Endothelial cell of umbilical vein (primary cell): ENCODE measurements at regions not wholly inside any gene's neighbourhood (a gene's known extent, or its start where the extent isn't known, plus 50 kb on each side); places are given as distances from the start of the nearest gene placed in this dataset.

Experiments
- BruUV-seq: library from RNA; stranded (reverse); fragments of 400-500 nt; replicated peaks from 2 replicates; lab custom pipeline; 2021; lab: Mats Ljungman, UMichigan
- CTCF ChIA-PET: fragments of 300-600, 350-600 bp; sonication (Branson Sonifier 250); formaldehyde crosslinking; loops from one replicate; lab custom pipeline; 2021; ENCODE audit warnings: antibody characterized with exemption, inconsistent platforms; lab: Charles Lee
- POLR2A ChIA-PET: fragments of 300-600, 350-600 bp; sonication (Branson Sonifier 250); formaldehyde crosslinking; loops from one replicate; lab custom pipeline; 2021; ENCODE audit warnings: antibody characterized with exemption, inconsistent platforms; lab: Charles Lee
- DNase-seq: peaks from one replicate; pipeline ENCODE4 v3.0.0-alpha.2; 2011; ENCODE audit warnings: low read depth, low spot score
- FAIRE-seq: peaks from 2 replicates; lab custom pipeline; 2011; peaks lifted over from hg19 to GRCh38; lab: Jason Lieb, UNC
- H2AFZ ChIP-seq: 2 replicates; pipeline ENCODE4 v1.6.0; 2012; ENCODE audit warnings: low read depth, low read length, control low read depth, inconsistent platforms
- H3K27ac ChIP-seq: 2 replicates; pipeline ENCODE4 v1.5.1; 2011; ENCODE audit warnings: low read depth, mild to moderate bottlenecking, control low read depth, low read length, moderate library complexity; ENCODE audit not compliant: insufficient read depth
- H3K27me3 ChIP-seq, 2 experiments: 2 replicates each; pipeline versions ENCODE4 v1.6.0 to v1.6.1; 2011; ENCODE audit warnings: low read length in 2 of 2, mixed read lengths in 1 of 2; ENCODE audit not compliant: control insufficient read depth in 2 of 2, insufficient read depth in 2 of 2
- H3K36me3 ChIP-seq, 2 experiments: 2 replicates in 1 of 2; 3 replicates in 1 of 2; pipeline ENCODE4 v1.5.1; 2011; ENCODE audit warnings: low read length in 2 of 2, mild to moderate bottlenecking in 1 of 2, moderate library complexity in 1 of 2; ENCODE audit not compliant: control insufficient read depth in 2 of 2, insufficient read depth in 2 of 2; ENCODE audit errors: extremely low read depth in 1 of 2
- H3K4me1 ChIP-seq: 3 replicates; pipeline ENCODE4 v1.5.1; 2011; ENCODE audit warnings: mild to moderate bottlenecking, low read length; ENCODE audit not compliant: control insufficient read depth, insufficient read depth; ENCODE audit errors: extremely low read depth
- H3K4me2 ChIP-seq: 2 replicates; pipeline ENCODE4 v1.6.1; 2011; ENCODE audit warnings: low read length, control low read depth, mixed read lengths; ENCODE audit not compliant: insufficient read depth
- H3K4me3 ChIP-seq, 3 experiments: fragments of 200-600 bp in 1 of 3; sonication (generic), shearing (Covaris generic) in 1 of 3; replicated peaks in 1 of 3; 2 replicates each; pipeline ENCODE4 v1.5.1; 2011 to 2016; ENCODE audit warnings: control low read depth in 3 of 3, low read length in 3 of 3, mild to moderate bottlenecking in 2 of 3, inconsistent platforms in 1 of 3, low read depth in 1 of 3, moderate library complexity in 1 of 3; ENCODE audit not compliant: insufficient read depth in 1 of 3
- H3K79me2 ChIP-seq: 2 replicates; pipeline ENCODE4 v1.6.0; 2012; ENCODE audit warnings: low read length, inconsistent platforms; ENCODE audit not compliant: control insufficient read depth, insufficient read depth
- H3K9ac ChIP-seq: replicated peaks from 2 replicates; pipeline ENCODE3; 2011; ENCODE audit warnings: low read length, control low read depth; ENCODE audit not compliant: insufficient read depth; ENCODE audit errors: extremely low read depth
- H3K9me1 ChIP-seq: replicated peaks from 3 replicates; pipeline ENCODE4 v1.6.0; 2011; ENCODE audit warnings: mild to moderate bottlenecking, low read length; ENCODE audit not compliant: control insufficient read depth, insufficient read depth; ENCODE audit errors: extremely low read depth
- H3K9me3 ChIP-seq: replicated peaks from 2 replicates; pipeline ENCODE4 v1.5.1; 2012; ENCODE audit warnings: low read length, inconsistent platforms; ENCODE audit not compliant: control insufficient read depth, insufficient read depth
- H4K20me1 ChIP-seq: replicated peaks from 2 replicates; pipeline ENCODE3; 2011; ENCODE audit warnings: mild to moderate bottlenecking, low read length; ENCODE audit not compliant: control insufficient read depth, insufficient read depth; ENCODE audit errors: extremely low read depth
- CTCF ChIP-seq, 2 donors: IDR thresholded peaks; 1 replicate in 1 of 2; 2 replicates in 1 of 2; pipeline ENCODE4 v1.5.1; 2011; ENCODE audit warnings: low read length in 2 of 2, mild to moderate bottlenecking in 2 of 2, moderate library complexity in 2 of 2, control low read depth in 1 of 2, inconsistent platforms in 1 of 2, low read depth in 1 of 2; ENCODE audit not compliant: insufficient read depth in 1 of 2; ENCODE audit errors: extremely low read depth in 1 of 2
- EZH2 ChIP-seq: IDR thresholded peaks from 2 replicates; pipeline ENCODE4 v1.6.1; 2012; ENCODE audit warnings: borderline replicate concordance, low read depth, mild to moderate bottlenecking, moderate library complexity, low read length, inconsistent platforms; ENCODE audit not compliant: severe bottlenecking
- FOS ChIP-seq: IDR thresholded peaks from 2 replicates; pipeline ENCODE4 v1.6.1; 2011; ENCODE audit warnings: mild to moderate bottlenecking, low read length, moderate library complexity, borderline replicate concordance; ENCODE audit not compliant: insufficient read depth
- GATA2 ChIP-seq: IDR thresholded peaks from 2 replicates; pipeline ENCODE4 v1.7.0; 2011; ENCODE audit warnings: low read depth, mild to moderate bottlenecking, moderate library complexity, mixed read lengths, low read length; ENCODE audit not compliant: insufficient read length, insufficient read depth
- JUN ChIP-seq: IDR thresholded peaks from 2 replicates; pipeline ENCODE4 v1.6.1; 2011; ENCODE audit warnings: borderline replicate concordance, low read depth; ENCODE audit not compliant: insufficient read length, insufficient read depth
- MAX ChIP-seq: IDR thresholded peaks from 2 replicates; pipeline ENCODE4 v1.6.1; 2011; ENCODE audit not compliant: insufficient read depth, insufficient read length
- MYC ChIP-seq: IDR thresholded peaks from one replicate; pipeline ENCODE4 v1.6.1; 2011; ENCODE audit warnings: mild to moderate bottlenecking, low read depth, low read length
- POLR2A ChIP-seq: IDR thresholded peaks from 2 replicates; pipeline ENCODE4 v1.6.1; 2012; ENCODE audit warnings: low read depth, mild to moderate bottlenecking, control low read depth, low read length
- POLR2AphosphoS5 ChIP-seq: IDR thresholded peaks from 2 replicates; pipeline ENCODE4 v1.6.1; 2012; ENCODE audit warnings: low read depth, mild to moderate bottlenecking, control low read depth, low read length, moderate library complexity; ENCODE audit not compliant: insufficient read depth
- dilution Hi-C: fragments of 300-500 bp; cut with MboI; formaldehyde crosslinking; loops from one replicate; pipeline ENCODE4 v1.15.0; 2019; ENCODE audit warnings: low sequenced_read_pairs; ENCODE audit not compliant: extremely low pct_ligation_motif_present
- intact Hi-C: fragments of 100-400 bp; cut with micrococcal nuclease; formaldehyde crosslinking; loops from one replicate; pipeline ENCODE4 v1.10.0; 2022

DNA sequence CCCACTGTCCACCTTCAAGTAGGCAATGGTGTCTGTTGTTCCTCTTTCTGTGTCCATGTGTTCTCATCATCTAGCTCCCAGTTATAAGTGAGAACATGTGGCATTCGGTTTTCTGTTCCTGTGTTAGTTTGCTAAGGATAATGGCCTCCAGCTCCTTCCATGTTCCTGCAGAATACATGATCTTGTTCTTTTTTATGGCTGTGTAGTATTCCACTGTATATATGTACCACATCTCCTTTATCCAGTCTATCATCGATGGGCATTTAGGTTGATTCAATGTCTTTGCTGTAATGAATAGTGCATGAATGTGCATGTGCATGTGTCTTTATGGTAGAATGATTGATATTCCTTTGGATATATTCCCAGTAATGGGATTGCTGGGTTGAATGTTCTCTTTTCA, 123.3 kb upstream of the LHX5 start:
- DNase-seq (no peak), FAIRE-seq (no peak)
- Histone ChIP-seq H3K79me2 (no peaks in the 10 kb centered on the region), H3K4me2 (no peak overlapping the region), H3K9me3 (no peaks in the 10 kb centered on the region), H3K9ac (no peak overlapping the region), H3K27me3 (no peaks in the 10 kb centered on the region), H3K4me3 (no peak overlapping the region), H2AFZ (no peak overlapping the region), H3K9me1 (no peaks in the 10 kb centered on the region), H3K36me3 (no peaks in the 10 kb centered on the region), H3K4me1 (no peaks in the 10 kb centered on the region), H3K27ac (no peak overlapping the region), H4K20me1 (no peaks in the 10 kb centered on the region)
- intact Hi-C loops (no loop called here), dilution Hi-C loops (no loop called here)
- TF ChIP-seq POLR2A (no peak), POLR2AphosphoS5 (no peak), MAX (no peak), JUN (no peak), EZH2 (no peak), FOS (no peak)
- ChIA-PET POLR2A (no interaction called here), CTCF (no interaction called here)
- BruUV-seq, result no TSS peak

GRCh38 chr12:113591480-113591974, 119.9 kb upstream of the LHX5 start:
- Histone ChIP-seq H2AFZ (no peak overlapping the region), H3K79me2 (no peaks in the 10 kb centered on the region), H4K20me1 (no peaks in the 10 kb centered on the region), H3K9me1 (no peaks in the 10 kb centered on the region), H3K4me1 (no peaks in the 10 kb centered on the region), H3K36me3 (no peaks in the 10 kb centered on the region), H3K9me3 (no peaks in the 10 kb centered on the region), H3K9ac (no peak overlapping the region), H3K27ac (no peak overlapping the region), H3K4me2 (no peak overlapping the region), H3K4me3 (no peak overlapping the region), H3K27me3 (no peaks in the 10 kb centered on the region)
- no peak for TF ChIP-seq EZH2
- TF ChIP-seq POLR2AphosphoS5, result no peak
- no peak for TF ChIP-seq JUN
- no peak for TF ChIP-seq CTCF (IDR thresholded peaks at IDR 0.05; ENCODE audit: extremely low read depth in 1 of 2, insufficient read depth in 1 of 2, low read depth in 1 of 2, low read length in 2 of 2)
- no peak for TF ChIP-seq MAX
- TF ChIP-seq MYC, result no peak
- TF ChIP-seq POLR2A, result no peak
- no peak for TF ChIP-seq GATA2
- TF ChIP-seq FOS, result no peak
- FAIRE-seq (no peak), DNase-seq (no peak)
- dilution Hi-C loops (no loop called here), intact Hi-C loops (no loop called here)
- no TSS peak for BruUV-seq
- ChIA-PET POLR2A (no interaction called here), CTCF (no interaction called here)
